Fibroblast of mammary gland (primary cell): ENCODE measurements at regions not wholly inside any gene's neighbourhood (a gene's known extent, or its start where the extent isn't known, plus 50 kb on each side); places are given as distances from the start of the nearest gene placed in this dataset.
A peak's percentile ranks its signal among the peaks of the same experiment; 100 is the strongest.
"Not testable (repeated sequence)": the region's sequence is repeated elsewhere in the genome, so short reads cannot be mapped to it uniquely, and the experiment has no call there.

ENCODE experiments used
- DNase-seq: peaks from one replicate; pipeline ENCODE4 v3.0.0-alpha.2; 2010; ENCODE audit warnings: low read depth
- H3K4me3 ChIP-seq: 2 replicates; pipeline ENCODE4 v1.5.1; 2011; ENCODE audit warnings: low read depth, mild to moderate bottlenecking, low read length, moderate library complexity; ENCODE audit not compliant: control insufficient read depth
- TF ChIP-seq, protein P1 (sequence below): conservative IDR thresholded peaks from 2 replicates; pipeline ENCODE4 v1.5.1; 2011; ENCODE audit warnings: low read depth, low read length, inconsistent platforms; ENCODE audit not compliant: control insufficient read depth, insufficient read depth

DNA sequence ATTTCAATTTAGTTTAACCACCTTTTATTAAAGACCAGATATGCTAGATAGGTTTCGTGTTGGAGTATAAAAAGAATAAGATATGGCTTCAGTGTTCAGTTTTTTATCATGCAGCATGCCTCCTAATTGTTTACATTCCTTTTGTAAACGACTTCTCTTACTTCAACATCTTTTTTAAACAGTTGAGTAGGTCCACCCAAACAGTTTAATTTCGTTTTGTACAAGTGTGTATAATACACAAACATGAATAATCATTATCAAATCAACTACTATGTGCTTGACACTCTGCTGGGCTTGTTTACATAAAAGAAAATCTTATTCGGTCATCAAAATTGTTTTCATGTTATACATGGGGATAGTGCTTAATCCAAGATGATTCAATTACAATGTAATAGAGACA is 906.3 kb upstream of the ADGRL4 start:
- no peak for DNase-seq
- TF ChIP-seq, protein P1, sequence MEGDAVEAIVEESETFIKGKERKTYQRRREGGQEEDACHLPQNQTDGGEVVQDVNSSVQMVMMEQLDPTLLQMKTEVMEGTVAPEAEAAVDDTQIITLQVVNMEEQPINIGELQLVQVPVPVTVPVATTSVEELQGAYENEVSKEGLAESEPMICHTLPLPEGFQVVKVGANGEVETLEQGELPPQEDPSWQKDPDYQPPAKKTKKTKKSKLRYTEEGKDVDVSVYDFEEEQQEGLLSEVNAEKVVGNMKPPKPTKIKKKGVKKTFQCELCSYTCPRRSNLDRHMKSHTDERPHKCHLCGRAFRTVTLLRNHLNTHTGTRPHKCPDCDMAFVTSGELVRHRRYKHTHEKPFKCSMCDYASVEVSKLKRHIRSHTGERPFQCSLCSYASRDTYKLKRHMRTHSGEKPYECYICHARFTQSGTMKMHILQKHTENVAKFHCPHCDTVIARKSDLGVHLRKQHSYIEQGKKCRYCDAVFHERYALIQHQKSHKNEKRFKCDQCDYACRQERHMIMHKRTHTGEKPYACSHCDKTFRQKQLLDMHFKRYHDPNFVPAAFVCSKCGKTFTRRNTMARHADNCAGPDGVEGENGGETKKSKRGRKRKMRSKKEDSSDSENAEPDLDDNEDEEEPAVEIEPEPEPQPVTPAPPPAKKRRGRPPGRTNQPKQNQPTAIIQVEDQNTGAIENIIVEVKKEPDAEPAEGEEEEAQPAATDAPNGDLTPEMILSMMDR: no peak
- no peak overlapping the region for H3K4me3 ChIP-seq

DNA sequence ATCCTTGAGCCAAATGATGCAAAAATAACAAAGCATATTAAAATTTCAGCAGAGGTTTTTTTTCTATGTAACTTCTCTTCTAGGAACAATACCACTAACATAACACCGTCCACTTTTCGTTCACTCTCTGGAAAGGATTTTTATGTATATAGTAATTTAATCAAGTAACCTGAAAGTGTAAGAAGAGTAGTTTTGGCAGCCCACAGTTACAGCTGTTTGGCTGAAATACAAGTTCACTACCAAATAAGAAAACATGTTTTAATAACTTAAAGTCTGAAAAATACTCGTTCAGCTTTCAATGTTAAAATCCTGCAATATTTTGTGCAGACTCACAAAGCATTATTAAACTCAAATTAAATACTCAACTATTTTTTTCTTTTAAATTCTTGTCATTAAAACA is 896.8 kb upstream of the ADGRL4 start:
- peak; percentile 10 for DNase-seq
- TF ChIP-seq, protein P1: no peak
- no peak overlapping the region for H3K4me3 ChIP-seq

DNA sequence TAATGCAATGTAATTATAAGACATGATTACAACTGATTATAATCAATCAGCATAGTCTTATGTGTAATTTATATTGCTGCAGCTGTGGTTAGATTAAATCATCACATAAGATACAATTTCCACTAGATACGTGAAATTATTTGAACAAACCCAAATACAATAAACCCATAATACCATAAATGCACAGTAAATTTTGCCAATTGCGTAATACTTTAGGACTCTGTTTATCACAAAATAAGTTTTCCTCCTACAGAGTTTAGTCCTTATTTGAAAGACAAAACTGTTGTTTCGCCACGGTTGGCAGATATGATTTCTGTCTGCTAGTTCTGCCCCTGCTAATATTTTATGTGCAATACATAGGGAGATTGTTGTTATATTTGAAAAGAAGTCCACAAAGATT is 895.9 kb upstream of the ADGRL4 start:
- no peak for DNase-seq
- no peak overlapping the region for H3K4me3 ChIP-seq
- TF ChIP-seq, protein P1: no peak

DNA sequence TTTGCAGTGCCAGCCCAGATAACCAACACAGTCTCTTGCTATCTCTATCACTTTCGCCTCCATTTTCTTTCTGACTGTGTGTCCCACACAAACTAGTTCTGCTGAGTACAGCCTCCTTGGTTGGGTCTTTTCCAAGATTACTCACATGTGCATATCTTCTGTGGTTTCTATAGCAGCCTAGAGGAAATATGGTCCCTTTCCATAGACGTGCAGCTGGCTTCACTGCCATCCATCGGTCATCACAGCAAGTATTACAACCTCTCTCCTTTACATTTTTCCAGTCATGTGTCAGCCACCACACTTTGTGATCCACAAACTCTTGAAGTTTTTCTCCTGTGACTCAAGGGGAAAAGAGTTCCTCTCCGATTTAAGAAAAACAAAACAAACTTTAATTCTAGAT is 893.4 kb upstream of the ADGRL4 start:
- TF ChIP-seq, protein P1: peak; percentile 26
- DNase-seq: peak; percentile 97
- H3K4me3 ChIP-seq: no peak overlapping the region

DNA sequence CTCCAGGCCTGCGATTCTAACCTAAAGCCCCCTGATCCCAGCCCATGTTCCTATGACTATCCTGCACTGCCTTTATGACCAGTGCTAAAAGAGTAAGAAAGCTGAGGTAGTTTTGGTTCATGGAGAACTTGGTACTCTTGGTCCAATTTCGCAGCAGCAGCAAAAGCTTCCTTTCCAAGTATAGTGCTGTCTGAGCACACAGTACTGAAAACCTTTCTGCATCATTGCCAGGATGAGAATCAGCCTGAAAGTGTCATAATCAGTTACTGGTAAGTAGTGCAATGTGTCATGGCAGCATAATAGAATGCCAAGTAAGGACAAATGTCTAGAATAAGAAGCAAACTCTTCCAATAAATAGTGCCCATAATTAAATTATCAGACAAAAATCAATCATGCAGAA is 889.6 kb upstream of the ADGRL4 start:
- H3K4me3 ChIP-seq: no peak overlapping the region
- TF ChIP-seq, protein P1: no peak
- peak; percentile 5 for DNase-seq

DNA sequence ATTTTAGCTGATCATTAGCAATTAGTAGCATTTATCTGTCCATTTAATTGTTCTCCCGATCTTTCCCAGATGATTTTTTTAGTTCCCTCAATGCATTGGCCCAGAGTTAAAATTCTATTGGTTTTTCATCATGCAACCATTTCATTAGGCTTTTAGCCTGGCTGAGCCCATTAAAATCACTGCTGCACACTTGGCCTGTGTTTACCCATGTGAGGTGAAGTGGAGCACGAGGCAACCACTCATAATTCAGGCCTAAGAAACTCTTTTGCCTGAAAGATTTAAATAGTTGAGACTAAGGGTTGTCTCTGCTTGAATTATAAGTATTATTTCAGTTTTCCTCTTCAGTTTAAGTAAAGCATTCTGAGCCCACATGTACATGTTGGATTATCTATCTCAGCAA is 889.0 kb upstream of the ADGRL4 start:
- H3K4me3 ChIP-seq: no peak overlapping the region
- DNase-seq: no peak
- TF ChIP-seq, protein P1: no peak

DNA sequence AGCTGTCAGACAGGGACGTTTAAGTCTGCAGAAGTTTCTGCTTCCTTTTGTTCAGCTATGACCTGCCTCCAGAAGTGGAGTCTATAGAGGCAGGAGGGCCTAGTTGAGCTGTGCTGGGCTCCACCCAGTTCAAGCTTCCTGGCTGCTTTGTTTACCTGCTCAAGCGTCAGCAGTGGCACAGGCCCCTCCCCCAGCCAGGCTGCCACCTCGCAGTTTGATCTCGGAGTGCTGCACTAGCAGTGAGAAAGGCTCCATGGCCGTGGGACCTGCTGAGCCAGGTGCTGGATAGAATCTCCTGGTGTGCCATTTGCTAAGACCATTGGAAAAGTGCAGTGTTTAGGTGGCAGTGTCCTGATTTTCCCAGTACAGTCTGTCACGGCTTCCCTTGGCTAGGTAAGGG is 887.6 kb upstream of the ADGRL4 start:
- not testable (repeated sequence) for H3K4me3 ChIP-seq, DNase-seq

DNA sequence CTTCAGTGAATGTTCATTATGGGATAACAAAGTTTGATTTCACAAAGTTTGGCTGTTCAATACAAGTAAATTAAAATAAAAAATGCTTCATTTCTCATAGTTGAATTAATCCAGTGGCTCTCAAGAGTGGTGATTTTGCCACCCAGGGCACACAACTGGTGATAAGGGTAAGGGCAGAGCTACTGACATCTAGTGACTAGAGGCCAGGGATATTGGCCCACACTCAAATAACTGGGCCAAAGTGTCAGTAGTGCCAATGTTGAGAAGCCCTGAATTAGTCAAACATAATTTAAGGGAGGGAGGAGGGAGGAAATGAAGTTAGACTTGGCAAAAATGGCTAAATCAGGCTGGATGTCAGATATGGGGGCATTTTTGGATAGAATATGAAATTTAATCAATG is 880.5 kb upstream of the ADGRL4 start:
- H3K4me3 ChIP-seq: no peak overlapping the region
- TF ChIP-seq, protein P1: no peak
- no peak for DNase-seq
